ENCODE measurements at regions not wholly inside any gene's neighbourhood (a gene's known extent, or its start where the extent isn't known, plus 50 kb on each side); places are given as distances from the start of the nearest gene placed in this dataset.

DNA sequence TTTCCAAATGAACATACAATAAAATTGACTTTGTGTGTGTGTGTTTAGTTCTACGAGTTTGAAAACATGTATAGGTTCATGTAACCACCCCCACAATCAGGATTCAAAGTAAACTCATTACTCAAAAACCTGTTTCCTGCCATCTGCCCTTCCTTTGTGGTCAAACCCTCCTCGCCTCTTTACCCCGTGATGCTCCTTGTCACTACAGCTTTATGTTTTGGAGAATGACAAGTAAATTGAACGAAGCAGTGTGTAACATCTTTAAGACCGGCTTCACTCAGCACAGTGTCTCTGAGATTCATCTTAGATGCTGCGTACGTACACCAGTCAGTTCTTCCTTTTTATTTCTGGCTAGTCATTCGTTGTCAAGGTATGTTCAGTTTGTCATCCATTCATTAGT is 54.6 kb upstream of the MKI67 start (continued):
- TF ChIP-seq, protein P1, sequence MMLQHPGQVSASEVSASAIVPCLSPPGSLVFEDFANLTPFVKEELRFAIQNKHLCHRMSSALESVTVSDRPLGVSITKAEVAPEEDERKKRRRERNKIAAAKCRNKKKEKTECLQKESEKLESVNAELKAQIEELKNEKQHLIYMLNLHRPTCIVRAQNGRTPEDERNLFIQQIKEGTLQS (IDR thresholded peaks at IDR 0.05): no peak
- TF ChIP-seq SP1 (IDR thresholded peaks at IDR 0.05; ENCODE audit: low read depth) (no peak), FOSL1 (IDR thresholded peaks at IDR 0.05; ENCODE audit: low read depth) (no peak), EZH2 (IDR thresholded peaks at IDR 0.05) (no peak), YY1 (IDR thresholded peaks at IDR 0.05; ENCODE audit: extremely low read depth, insufficient replicate concordance, low read depth, low read length) (no peak)

DNA sequence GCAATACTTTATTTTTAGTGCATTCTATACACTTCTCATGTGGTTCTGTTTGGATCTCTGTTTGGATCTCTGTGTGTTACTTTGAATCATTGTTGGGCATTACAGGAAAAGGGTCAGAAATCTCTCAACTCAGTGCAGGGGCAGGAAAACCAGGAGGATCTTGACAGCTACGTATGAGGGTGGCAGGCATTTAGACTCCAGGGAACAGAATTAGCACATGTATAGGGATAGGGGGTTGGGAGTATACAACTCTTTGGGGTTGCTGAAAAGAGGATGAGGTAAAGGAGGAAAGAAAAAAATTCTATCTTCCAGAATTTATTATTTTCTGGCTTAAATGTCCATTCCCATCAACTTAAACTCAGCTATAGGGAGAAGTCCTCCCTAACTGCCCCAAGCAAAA is 59.4 kb upstream of the MKI67 start:
- BruUV-seq (replicated peaks): no TSS peak
- Histone ChIP-seq H3K9me2 (ENCODE audit: insufficient read depth) (no peaks in the 10 kb centered on the region), H3K4me1 (ENCODE audit: control insufficient read depth in 1 of 2, insufficient read depth in 2 of 2, low read length in 2 of 2) (no peaks in the 10 kb centered on the region), H3K9ac (ENCODE audit: low read length) (no peak overlapping the region), H3K27me3 (ENCODE audit: insufficient read depth, low read length) (peaks cover 43% of the 10 kb centered on the region), H2AFZ (ENCODE audit: low read depth, low read length, poor library complexity, severe bottlenecking) (no peak overlapping the region), H3K4me2 (ENCODE audit: low read length) (no peak overlapping the region), H4K20me1 (ENCODE audit: insufficient read depth) (no peaks in the 10 kb centered on the region), H3K27ac (ENCODE audit: low read depth, low read length) (no peak overlapping the region), H3K4me3 (replicated peaks in 1 of 2; ENCODE audit: low read depth in 1 of 2, low read length in 2 of 2) (no peak overlapping the region), H3K9me3 (ENCODE audit: control insufficient read depth in 1 of 2, insufficient read depth in 1 of 2, low read depth in 1 of 2, low read length in 2 of 2) (no peaks in the 10 kb centered on the region), H3K79me2 (ENCODE audit: insufficient read depth, low read length) (no peaks in the 10 kb centered on the region), H3K36me3 (ENCODE audit: control insufficient read depth in 1 of 2, insufficient read depth in 2 of 2, low read length in 2 of 2) (no peaks in the 10 kb centered on the region)
- CTCF ChIA-PET: interaction anchor here (1.4 kb wide), 1 partner anchor 26 kb away, joined by 5 read pairs; no protein-coding TSS in a partner anchor
- RAD21 ChIA-PET (ENCODE audit: low non-redundant PET in 1 of 2, low total read pairs in 2 of 2, uncharacterized antibody in 2 of 2, unreplicated experiment in 2 of 2): no interaction called here
- POLR2A ChIA-PET: no interaction called here
- no peak for ATAC-seq
- TF ChIP-seq FOSL1 (IDR thresholded peaks at IDR 0.05; ENCODE audit: low read depth) (no peak), EGR1 (IDR thresholded peaks at IDR 0.05; ENCODE audit: low read depth) (no peak), EZH2phosphoT487 (IDR thresholded peaks at IDR 0.05; ENCODE audit: borderline replicate concordance) (no peak), JUND (IDR thresholded peaks at IDR 0.05) (no peak), ZNF274 (IDR thresholded peaks at IDR 0.05; ENCODE audit: low read depth, low read length) (no peak), SRF (IDR thresholded peaks at IDR 0.05; ENCODE audit: low read depth) (no peak), SIN3A (IDR thresholded peaks at IDR 0.05; ENCODE audit: low read depth) (no peak), TCF7L2 (IDR thresholded peaks at IDR 0.05; ENCODE audit: borderline replicate concordance, extremely low read depth, insufficient read depth, insufficient read length) (no peak)
- TF ChIP-seq, protein P2, sequence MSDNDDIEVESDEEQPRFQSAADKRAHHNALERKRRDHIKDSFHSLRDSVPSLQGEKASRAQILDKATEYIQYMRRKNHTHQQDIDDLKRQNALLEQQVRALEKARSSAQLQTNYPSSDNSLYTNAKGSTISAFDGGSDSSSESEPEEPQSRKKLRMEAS (IDR thresholded peaks at IDR 0.05): no peak
- TF ChIP-seq, protein P3, sequence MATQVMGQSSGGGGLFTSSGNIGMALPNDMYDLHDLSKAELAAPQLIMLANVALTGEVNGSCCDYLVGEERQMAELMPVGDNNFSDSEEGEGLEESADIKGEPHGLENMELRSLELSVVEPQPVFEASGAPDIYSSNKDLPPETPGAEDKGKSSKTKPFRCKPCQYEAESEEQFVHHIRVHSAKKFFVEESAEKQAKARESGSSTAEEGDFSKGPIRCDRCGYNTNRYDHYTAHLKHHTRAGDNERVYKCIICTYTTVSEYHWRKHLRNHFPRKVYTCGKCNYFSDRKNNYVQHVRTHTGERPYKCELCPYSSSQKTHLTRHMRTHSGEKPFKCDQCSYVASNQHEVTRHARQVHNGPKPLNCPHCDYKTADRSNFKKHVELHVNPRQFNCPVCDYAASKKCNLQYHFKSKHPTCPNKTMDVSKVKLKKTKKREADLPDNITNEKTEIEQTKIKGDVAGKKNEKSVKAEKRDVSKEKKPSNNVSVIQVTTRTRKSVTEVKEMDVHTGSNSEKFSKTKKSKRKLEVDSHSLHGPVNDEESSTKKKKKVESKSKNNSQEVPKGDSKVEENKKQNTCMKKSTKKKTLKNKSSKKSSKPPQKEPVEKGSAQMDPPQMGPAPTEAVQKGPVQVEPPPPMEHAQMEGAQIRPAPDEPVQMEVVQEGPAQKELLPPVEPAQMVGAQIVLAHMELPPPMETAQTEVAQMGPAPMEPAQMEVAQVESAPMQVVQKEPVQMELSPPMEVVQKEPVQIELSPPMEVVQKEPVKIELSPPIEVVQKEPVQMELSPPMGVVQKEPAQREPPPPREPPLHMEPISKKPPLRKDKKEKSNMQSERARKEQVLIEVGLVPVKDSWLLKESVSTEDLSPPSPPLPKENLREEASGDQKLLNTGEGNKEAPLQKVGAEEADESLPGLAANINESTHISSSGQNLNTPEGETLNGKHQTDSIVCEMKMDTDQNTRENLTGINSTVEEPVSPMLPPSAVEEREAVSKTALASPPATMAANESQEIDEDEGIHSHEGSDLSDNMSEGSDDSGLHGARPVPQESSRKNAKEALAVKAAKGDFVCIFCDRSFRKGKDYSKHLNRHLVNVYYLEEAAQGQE (IDR thresholded peaks at IDR 0.05; ENCODE audit: low read depth): no peak
- TF ChIP-seq, protein P4, sequence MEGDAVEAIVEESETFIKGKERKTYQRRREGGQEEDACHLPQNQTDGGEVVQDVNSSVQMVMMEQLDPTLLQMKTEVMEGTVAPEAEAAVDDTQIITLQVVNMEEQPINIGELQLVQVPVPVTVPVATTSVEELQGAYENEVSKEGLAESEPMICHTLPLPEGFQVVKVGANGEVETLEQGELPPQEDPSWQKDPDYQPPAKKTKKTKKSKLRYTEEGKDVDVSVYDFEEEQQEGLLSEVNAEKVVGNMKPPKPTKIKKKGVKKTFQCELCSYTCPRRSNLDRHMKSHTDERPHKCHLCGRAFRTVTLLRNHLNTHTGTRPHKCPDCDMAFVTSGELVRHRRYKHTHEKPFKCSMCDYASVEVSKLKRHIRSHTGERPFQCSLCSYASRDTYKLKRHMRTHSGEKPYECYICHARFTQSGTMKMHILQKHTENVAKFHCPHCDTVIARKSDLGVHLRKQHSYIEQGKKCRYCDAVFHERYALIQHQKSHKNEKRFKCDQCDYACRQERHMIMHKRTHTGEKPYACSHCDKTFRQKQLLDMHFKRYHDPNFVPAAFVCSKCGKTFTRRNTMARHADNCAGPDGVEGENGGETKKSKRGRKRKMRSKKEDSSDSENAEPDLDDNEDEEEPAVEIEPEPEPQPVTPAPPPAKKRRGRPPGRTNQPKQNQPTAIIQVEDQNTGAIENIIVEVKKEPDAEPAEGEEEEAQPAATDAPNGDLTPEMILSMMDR (IDR thresholded peaks at IDR 0.05 in 2 of 3, conservative IDR thresholded peaks at IDR 0.05 in 1 of 3; ENCODE audit: borderline replicate concordance in 1 of 3, insufficient read depth in 1 of 3, low read depth in 2 of 3, low read length in 2 of 3): no peak
- TF ChIP-seq, protein P1 (IDR thresholded peaks at IDR 0.05): no peak
- intact Hi-C loops (cut with micrococcal nuclease): no loop called here
- DNase-seq (ENCODE audit: low read depth, low spot score): no peak
